HG03565 (cell line): ENCODE measurements at regions not wholly inside any gene's neighbourhood (a gene's known extent, or its start where the extent isn't known, plus 50 kb on each side); places are given as distances from the start of the nearest gene placed in this dataset.
"Not testable (repeated sequence)": the region's sequence is repeated elsewhere in the genome, so short reads cannot be mapped to it uniquely, and the experiment has no call there.

Experiments used
- ATAC-seq: cut with Tn5 transposase; IDR thresholded peaks from one replicate; pipeline ENCODE4 v1.9.1; 2021; ENCODE audit warnings: mild to moderate bottlenecking, moderate library complexity; ENCODE audit not compliant: unreplicated experiment

DNA sequence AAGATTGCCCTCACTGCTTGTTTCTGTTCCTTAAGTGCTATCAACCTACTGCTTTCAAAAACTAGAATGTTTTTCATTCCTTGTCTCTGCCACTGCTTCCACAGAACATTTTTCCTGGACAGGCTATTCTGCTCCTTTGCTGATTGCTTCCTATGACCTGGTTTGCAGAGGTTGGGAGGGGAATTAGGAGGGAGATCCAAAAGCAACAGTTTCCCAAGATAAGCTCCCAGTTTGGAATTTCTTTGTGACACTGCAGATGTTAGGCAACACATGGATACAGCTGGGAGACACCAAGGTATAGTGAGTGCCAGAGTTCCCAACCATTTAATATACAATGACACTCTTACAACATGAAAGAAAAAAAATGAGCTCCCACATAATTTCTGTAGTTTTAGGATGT lies 1036.5 kb downstream of the ROBO2 start:
- no peak for ATAC-seq

- ATAC-seq: no peak
These were observed 1037.3 kb downstream of the ROBO2 start for GRCh38 chr3:78077178-78077577.

DNA sequence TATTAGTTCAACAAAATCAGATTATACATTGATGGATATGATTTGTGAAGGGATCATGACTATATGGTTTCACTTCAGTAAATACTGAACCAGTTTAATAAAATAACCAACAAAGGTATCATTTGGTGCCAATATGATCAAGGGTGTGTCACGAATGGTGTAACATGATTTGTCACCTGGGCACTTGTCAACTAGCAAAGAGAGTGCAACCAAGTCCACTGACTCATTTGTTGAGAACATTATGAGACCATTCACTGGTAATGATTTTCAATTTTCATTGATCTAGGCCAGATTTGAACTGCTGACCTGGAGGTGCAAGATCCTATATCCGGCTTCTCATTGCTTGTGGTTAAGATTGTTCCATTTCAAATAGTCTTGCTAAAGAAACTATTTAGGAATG lies 1037.9 kb downstream of the ROBO2 start:
- ATAC-seq: no peak

GRCh38 chr3:78079514-78079913 lies 1039.6 kb downstream of the ROBO2 start:
- no peak for ATAC-seq

- no peak for ATAC-seq
These were observed 1046.3 kb downstream of the ROBO2 start for GRCh38 chr3:78086150-78086549.

DNA sequence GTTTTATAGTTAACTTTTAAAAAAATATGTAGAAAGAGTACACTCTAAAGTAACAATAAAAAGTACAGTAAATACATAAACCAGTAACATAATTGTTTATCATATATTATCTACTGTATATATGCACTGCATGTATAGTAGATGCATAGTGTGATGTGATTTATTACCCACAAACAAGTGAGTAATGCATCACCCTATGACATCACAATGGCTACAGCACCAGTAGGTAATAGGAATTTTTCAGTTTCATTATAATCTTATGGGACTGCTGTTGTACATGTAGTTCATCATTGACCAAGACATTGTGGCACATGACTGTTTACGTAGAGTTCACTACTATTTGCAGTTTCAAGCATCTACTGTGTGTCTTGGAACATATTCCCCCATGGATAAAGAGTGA lies 1047.2 kb downstream of the ROBO2 start:
- ATAC-seq: no peak

GRCh38 chr3:78088006-78088405 lies 1048.1 kb downstream of the ROBO2 start:
- no peak for ATAC-seq

GRCh38 chr3:78090382-78090781 lies 1050.5 kb downstream of the ROBO2 start:
- ATAC-seq: no peak

DNA sequence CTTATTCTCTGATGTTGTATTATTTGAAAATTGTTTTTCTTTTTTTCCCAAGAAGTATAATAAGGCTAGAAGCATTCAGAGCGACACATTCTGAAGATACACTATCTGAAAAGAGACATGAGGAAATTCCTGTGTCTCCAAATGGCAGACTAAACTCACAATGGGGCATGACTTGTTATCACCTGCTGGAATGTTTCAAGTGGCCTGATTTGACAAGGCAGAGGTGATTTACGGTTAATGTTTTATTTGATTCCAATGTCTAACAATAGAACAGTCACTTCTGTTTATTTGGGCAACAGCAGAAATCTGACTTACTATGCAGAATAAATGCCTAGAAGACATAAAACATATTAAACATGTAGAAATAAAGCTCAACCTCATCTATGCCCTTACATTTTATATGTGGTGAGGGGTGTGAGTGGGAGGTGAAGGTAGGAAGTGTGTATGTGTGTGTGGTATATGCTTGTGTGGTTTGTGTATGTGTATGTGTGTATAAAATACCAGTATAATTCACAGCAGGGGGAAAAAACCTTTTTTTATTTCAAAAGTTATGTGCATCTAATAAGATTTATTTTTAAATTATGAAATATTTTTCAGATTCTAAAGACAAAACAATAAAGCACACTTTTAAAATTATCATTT lies 1051.7 kb downstream of the ROBO2 start:
- ATAC-seq: no peak

DNA sequence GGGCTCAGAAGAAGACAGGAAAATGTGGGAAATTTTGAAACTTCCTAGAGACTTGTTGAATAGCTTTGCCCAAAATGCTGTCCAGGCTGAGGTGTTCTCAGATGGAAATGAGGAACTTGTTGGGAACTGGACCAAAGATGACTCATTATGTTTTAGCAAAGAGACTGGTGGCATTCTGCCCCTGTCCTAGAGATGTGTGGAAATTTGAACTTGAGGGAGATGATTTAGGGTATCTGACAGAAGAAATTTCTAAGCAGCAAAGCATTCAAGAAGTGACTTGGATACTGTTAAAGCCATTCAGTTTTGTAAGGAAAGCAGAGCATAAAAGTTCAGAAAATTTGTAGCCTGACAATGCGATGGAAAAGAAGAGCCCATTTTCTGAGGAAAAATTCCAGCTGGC lies 1052.7 kb downstream of the ROBO2 start:
- not testable (repeated sequence) for ATAC-seq

GRCh38 chr3:78096488-78097255 lies 1056.8 kb downstream of the ROBO2 start:
- no peak for ATAC-seq

GRCh38 chr3:78098367-78098766 lies 1058.5 kb downstream of the ROBO2 start:
- ATAC-seq: no peak

- no peak for ATAC-seq
These were observed 1061.5 kb downstream of the ROBO2 start for GRCh38 chr3:78101384-78101783.

DNA sequence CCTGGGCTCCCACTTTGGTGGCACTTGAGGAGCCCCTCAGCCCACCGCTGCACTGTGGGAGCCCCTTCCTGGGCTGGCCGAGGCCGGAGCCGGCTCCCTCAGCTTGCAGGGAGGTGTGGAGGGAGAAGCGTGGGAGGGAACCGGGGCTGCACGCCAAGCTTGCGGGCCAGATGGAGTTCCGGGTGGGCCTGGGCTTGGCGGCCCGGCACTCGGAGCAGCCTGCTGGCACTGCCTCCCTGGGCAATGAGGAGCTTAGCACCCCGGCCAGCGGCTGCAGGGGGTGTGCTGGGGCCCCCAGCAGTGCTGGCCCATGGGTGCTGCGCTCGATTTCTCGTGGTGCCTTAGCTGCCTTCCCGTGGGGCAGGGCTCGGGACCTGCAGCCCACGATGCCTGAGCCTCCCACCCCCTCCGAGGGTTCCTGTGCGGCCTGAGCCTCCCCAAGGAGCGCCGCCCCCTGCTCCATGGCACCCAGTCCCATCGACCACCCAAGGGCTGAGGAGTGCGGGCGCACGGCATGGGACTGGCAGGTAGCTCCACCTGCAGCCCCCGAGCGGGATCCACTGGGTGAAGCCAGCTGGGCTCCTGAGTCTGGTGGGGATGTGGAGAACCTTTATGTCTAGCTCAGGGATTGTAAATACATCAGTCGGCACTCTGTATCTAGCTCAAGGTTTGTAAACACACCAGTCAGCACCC lies 1068.5 kb downstream of the ROBO2 start:
- not testable (repeated sequence) for ATAC-seq

GRCh38 chr3:78112291-78113010 lies 1072.6 kb downstream of the ROBO2 start:
- no peak for ATAC-seq

DNA sequence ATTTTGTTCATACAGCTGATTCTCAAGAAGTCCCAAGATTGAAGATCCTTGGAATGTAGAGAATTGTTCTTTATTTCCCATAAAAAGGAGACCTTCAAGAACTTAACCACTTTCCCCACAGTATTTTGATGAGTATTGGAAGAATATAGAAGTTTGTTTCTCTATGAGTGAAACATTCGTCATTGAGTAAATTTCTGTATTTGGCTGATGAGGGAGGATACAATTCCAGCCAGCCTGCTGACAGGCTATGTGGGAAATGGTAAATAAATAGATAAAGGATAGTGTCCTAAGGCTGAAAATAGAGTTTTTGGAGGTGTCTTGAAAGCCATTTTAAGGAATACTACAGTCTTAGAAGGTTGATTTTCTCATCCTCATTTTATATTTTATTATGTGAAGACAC lies 1076.1 kb downstream of the ROBO2 start:
- no peak for ATAC-seq

DNA sequence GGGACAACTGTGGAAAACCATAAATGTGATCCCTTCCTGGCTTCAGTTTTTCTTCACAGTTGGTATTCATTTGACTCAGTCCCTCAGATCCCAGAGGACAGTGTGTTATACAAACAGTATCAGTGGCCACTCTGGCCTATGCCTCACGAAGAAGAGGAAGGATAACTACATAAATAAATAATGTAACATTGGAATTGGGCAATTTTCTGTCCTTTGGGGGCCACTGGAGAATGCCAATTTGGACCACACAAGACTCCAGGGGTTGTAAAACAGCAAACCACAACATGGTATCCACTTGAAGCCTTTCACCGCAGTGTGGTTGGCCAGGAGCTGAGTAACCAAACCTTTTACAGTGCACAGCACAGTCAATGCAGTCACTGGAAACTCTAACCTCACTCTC lies 1077.0 kb downstream of the ROBO2 start:
- no peak for ATAC-seq

GRCh38 chr3:78123058-78123457 lies 1083.2 kb downstream of the ROBO2 start:
- no peak for ATAC-seq

DNA sequence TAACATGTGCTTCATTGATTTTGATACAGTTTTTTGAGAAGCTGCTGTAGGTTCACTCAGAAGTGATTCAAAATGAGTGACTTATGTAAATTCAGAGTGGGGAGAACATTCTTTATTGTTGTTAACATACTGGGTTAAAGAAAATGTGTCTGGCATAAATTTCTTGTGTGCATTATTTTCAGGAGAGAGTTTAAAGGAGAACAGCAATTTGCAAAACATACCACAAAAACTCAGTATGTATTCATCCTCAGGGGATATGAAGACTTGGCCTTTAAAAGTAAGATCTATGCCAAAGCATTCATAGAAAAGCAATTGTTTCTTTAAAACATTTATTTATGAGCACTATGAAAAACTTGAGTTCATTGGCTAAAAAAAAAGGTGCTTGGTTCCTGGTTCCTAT lies 1089.8 kb downstream of the ROBO2 start:
- no peak for ATAC-seq

- peak; percentile 62 for ATAC-seq
These were observed 1090.9 kb downstream of the ROBO2 start for GRCh38 chr3:78130741-78131290.

- no peak for ATAC-seq
These were observed 1094.6 kb downstream of the ROBO2 start for GRCh38 chr3:78134496-78134895.
